ENCODE measurements at regions not wholly inside any gene's neighbourhood (a gene's known extent, or its start where the extent isn't known, plus 50 kb on each side); places are given as distances from the start of the nearest gene placed in this dataset.
"Not testable (repeated sequence)": the region's sequence is repeated elsewhere in the genome, so short reads cannot be mapped to it uniquely, and the experiment has no call there.

GRCh38 chr5:142542078-142542477, 143.8 kb downstream of the FGF1 start:
- no peak for DNase-seq

- no peak for DNase-seq
These were observed 144.9 kb downstream of the FGF1 start for GRCh38 chr5:142540922-142541422.

GRCh38 chr5:142539154-142539740, 146.6 kb downstream of the FGF1 start:
- no peak for DNase-seq

GRCh38 chr5:142537938-142538337, 148.0 kb downstream of the FGF1 start:
- DNase-seq: peak; percentile 27

- DNase-seq: no peak
These were observed 153.1 kb downstream of the FGF1 start for GRCh38 chr5:142532781-142533176.

GRCh38 chr5:142531977-142532780, 153.7 kb downstream of the FGF1 start:
- no peak for DNase-seq

GRCh38 chr5:142530904-142531303, 155.0 kb downstream of the FGF1 start:
- DNase-seq: no peak

GRCh38 chr5:142529626-142530278, 156.1 kb downstream of the FGF1 start:
- no peak for DNase-seq

- DNase-seq: no peak
These were observed 158.1 kb downstream of the FGF1 start for GRCh38 chr5:142527664-142528295.

GRCh38 chr5:142527234-142527633, 158.7 kb downstream of the FGF1 start:
- DNase-seq: no peak

GRCh38 chr5:142522983-142523382, 162.9 kb downstream of the FGF1 start:
- no peak for DNase-seq

GRCh38 chr5:142521706-142522105, 164.2 kb downstream of the FGF1 start:
- no peak for DNase-seq

- no peak for DNase-seq
These were observed 165.0 kb downstream of the FGF1 start for GRCh38 chr5:142520885-142521284.

- not testable (repeated sequence) for DNase-seq
These were observed 166.0 kb downstream of the FGF1 start for GRCh38 chr5:142519913-142520312.

GRCh38 chr5:142517840-142518239, 168.1 kb downstream of the FGF1 start:
- DNase-seq: no peak

GRCh38 chr5:142516732-142517131, 169.2 kb downstream of the FGF1 start:
- DNase-seq: no peak

- no peak for DNase-seq
These were observed 170.9 kb downstream of the FGF1 start for GRCh38 chr5:142515036-142515435.

GRCh38 chr5:142514196-142514595, 171.7 kb downstream of the FGF1 start:
- DNase-seq: no peak

GRCh38 chr5:142512043-142513042, 173.5 kb downstream of the FGF1 start:
- DNase-seq: no peak

GRCh38 chr5:142511358-142511757, 174.5 kb downstream of the FGF1 start:
- DNase-seq: no peak

- DNase-seq: no peak
These were observed 176.9 kb downstream of the FGF1 start for GRCh38 chr5:142509026-142509425.

- DNase-seq: no peak
These were observed 177.3 kb downstream of the FGF1 start for GRCh38 chr5:142508591-142508990.

Measured in activated CD4-positive, alpha-beta T cell treated with anti-CD3 and anti-CD28 coated beads, Interleukin-2, amount 50 U/mL, for 16 hours (primary cell).